ENCODE measurements at regions not wholly inside any gene's neighbourhood (a gene's known extent, or its start where the extent isn't known, plus 50 kb on each side); places are given as distances from the start of the nearest gene placed in this dataset.

DNA sequence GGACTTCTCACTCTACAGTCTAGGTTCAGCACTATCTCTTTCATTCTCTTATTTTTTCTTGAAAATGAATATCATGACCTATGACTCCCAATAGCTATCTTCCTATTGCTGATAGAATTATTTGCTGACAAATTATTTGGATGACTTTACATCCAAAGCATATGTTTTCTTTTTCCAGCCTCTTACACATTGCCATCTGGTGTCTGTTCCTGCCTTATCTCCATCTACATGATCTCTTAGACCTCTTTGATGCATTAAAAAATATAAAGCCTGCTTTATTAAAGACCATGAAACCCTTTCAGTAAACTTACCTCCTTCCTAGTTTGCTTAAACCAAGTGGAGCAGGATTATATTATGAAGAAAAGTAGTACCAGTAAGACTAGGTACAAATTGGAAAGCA, 700.9 kb upstream of the CXADR start:
- Histone ChIP-seq H3K4me3 (ENCODE audit: low read depth, low read length) (no peak overlapping the region), H3K27me3 (ENCODE audit: insufficient read depth, low read depth, severe bottlenecking) (peaks cover 11% of the 10 kb centered on the region), H3K9me3 (ENCODE audit: severe bottlenecking) (no peaks in the 10 kb centered on the region), H3K27ac (no peak overlapping the region), H3K36me3 (no peaks in the 10 kb centered on the region)
- DNase-seq = no peak
- TF ChIP-seq, protein P1, sequence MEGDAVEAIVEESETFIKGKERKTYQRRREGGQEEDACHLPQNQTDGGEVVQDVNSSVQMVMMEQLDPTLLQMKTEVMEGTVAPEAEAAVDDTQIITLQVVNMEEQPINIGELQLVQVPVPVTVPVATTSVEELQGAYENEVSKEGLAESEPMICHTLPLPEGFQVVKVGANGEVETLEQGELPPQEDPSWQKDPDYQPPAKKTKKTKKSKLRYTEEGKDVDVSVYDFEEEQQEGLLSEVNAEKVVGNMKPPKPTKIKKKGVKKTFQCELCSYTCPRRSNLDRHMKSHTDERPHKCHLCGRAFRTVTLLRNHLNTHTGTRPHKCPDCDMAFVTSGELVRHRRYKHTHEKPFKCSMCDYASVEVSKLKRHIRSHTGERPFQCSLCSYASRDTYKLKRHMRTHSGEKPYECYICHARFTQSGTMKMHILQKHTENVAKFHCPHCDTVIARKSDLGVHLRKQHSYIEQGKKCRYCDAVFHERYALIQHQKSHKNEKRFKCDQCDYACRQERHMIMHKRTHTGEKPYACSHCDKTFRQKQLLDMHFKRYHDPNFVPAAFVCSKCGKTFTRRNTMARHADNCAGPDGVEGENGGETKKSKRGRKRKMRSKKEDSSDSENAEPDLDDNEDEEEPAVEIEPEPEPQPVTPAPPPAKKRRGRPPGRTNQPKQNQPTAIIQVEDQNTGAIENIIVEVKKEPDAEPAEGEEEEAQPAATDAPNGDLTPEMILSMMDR (IDR thresholded peaks at IDR 0.05; ENCODE audit: low read depth, low read length) = no peak

DNA sequence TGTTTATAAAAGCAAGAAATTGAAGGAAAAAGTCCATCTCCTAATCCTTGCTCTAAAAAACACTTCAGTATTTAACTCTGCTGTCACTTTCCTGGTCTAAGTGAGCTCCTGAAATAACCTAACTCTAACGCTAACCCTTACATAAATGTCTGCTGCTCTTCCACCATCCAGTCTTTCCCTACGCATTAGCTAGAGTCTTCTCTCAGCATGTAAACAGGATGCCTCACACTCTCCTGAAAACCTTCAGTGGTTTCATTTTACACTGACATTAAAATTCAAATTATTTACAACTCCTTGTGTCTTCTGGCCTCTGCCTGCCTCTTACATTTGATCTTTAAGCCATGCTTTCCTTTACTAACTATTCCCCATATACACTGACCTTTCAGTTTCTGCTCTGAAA, 697.6 kb upstream of the CXADR start:
- Histone ChIP-seq H3K9me3 (ENCODE audit: severe bottlenecking) (no peaks in the 10 kb centered on the region), H3K27me3 (ENCODE audit: insufficient read depth, low read depth, severe bottlenecking) (peaks cover 20% of the 10 kb centered on the region), H3K4me3 (ENCODE audit: low read depth, low read length) (no peak overlapping the region), H3K27ac (no peak overlapping the region), H3K36me3 (no peaks in the 10 kb centered on the region)
- TF ChIP-seq, protein P1 (IDR thresholded peaks at IDR 0.05; ENCODE audit: low read depth, low read length) = no peak
- no peak for DNase-seq

DNA sequence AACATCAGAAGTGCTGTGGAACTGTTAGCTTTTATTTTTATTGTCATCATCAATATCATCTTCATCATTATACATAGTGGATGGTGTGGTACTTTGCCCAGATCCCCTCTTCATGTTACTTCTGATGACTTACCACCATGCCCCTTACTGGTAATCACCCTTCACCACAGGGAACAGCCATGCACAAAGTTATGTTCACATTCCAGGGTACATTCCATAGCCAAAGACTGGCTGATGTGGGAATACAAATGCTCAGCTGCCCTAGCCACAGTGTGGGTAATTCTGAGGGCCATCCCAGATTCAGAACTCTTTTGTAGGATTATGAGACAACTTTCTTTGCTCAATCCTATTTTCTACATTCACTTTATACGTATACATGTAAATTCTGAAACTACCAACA, 691.3 kb upstream of the CXADR start:
- TF ChIP-seq, protein P1 (IDR thresholded peaks at IDR 0.05; ENCODE audit: low read depth, low read length) = no peak
- Histone ChIP-seq H3K36me3 (no peaks in the 10 kb centered on the region), H3K27me3 (ENCODE audit: insufficient read depth, low read depth, severe bottlenecking) (peaks cover 13% of the 10 kb centered on the region), H3K4me3 (ENCODE audit: low read depth, low read length) (no peak overlapping the region), H3K27ac (no peak overlapping the region), H3K9me3 (ENCODE audit: severe bottlenecking) (no peaks in the 10 kb centered on the region)
- no peak for DNase-seq

DNA sequence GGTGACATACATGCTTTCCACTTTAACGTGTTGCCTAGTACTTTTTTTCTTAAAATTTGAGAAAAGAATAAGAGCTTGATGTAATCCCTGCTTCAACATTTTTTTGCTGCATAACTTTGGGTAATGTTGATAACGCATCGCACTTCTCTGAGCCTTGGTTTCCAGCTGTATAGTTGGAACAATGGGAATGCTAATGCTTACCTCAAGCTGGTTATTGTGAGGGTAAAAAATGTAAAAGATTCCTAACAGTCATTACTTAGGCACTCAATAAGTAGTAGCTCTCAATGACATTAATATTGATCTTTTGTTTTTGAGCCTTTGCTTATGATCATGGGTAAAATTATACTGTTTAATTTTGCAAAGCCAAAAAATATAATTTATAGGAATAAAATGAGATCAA, 683.3 kb upstream of the CXADR start:
- Histone ChIP-seq H3K27me3 (ENCODE audit: insufficient read depth, low read depth, severe bottlenecking) (peaks cover 24% of the 10 kb centered on the region), H3K27ac (no peak overlapping the region), H3K9me3 (ENCODE audit: severe bottlenecking) (no peaks in the 10 kb centered on the region), H3K36me3 (no peaks in the 10 kb centered on the region), H3K4me3 (ENCODE audit: low read depth, low read length) (no peak overlapping the region)
- no peak for DNase-seq
- TF ChIP-seq, protein P1 (IDR thresholded peaks at IDR 0.05; ENCODE audit: low read depth, low read length) = no peak

DNA sequence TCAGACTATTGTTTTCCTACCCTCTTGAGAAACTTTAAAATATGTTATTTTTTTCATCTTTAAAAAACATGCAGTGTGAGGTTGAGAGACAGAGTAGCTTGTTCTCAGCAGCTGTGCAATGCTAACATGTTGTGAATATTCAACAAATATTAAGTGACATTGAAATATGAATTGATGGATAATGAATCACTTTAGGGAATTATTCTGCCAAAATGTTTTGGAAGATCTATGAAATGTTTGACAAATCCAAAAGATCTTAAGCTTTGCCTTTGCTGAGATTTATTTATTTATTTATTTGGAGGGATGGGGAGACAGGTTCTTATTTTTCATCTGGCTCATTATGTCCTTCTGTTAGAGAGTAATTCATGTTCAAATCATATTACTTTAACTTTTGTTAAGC, 680.1 kb upstream of the CXADR start:
- no peak for DNase-seq
- TF ChIP-seq, protein P1 (IDR thresholded peaks at IDR 0.05; ENCODE audit: low read depth, low read length) = no peak
- no peaks in the 10 kb centered on the region for H3K9me3 ChIP-seq (ENCODE audit: severe bottlenecking)
- H3K4me3 ChIP-seq (ENCODE audit: low read depth, low read length) = no peak overlapping the region
- no peaks in the 10 kb centered on the region for H3K36me3 ChIP-seq
- no peak overlapping the region for H3K27ac ChIP-seq
- peaks cover 27% of the 10 kb centered on the region for H3K27me3 ChIP-seq (ENCODE audit: insufficient read depth, low read depth, severe bottlenecking)

DNA sequence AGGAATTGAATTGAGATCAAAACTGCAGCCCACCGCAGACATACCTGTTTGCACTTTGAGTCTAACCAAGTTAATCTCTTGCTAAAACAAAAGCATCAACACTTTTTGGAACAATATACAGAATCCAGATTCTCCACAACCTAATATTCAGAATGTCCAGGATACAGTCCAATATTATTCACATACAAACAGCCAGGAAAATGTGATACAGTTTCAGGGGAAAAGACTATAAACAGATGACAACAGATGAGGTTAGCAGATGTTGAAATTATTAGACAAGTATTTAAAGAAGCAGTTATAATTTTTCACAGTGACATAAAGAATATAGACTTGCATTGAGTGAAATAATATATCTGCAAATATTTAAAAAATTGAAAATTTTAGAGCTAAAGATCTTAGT, 678.1 kb upstream of the CXADR start:
- H3K27ac ChIP-seq = no peak overlapping the region
- peaks cover 26% of the 10 kb centered on the region for H3K27me3 ChIP-seq (ENCODE audit: insufficient read depth, low read depth, severe bottlenecking)
- no peaks in the 10 kb centered on the region for H3K9me3 ChIP-seq (ENCODE audit: severe bottlenecking)
- no peak overlapping the region for H3K4me3 ChIP-seq (ENCODE audit: low read depth, low read length)
- no peaks in the 10 kb centered on the region for H3K36me3 ChIP-seq
- TF ChIP-seq, protein P1 (IDR thresholded peaks at IDR 0.05; ENCODE audit: low read depth, low read length) = no peak
- no peak for DNase-seq
